Heart left ventricle (tissue), 13 donors: ENCODE measurements at regions not wholly inside any gene's neighbourhood (a gene's known extent, or its start where the extent isn't known, plus 50 kb on each side); places are given as distances from the start of the nearest gene placed in this dataset.

Experiments
- CTCF ChIP-seq, 12 donors: fragments of 200-600 bp; sonication (generic) in 4 of 12; IDR thresholded peaks; one replicate each; pipeline versions ENCODE4 v1.5.0 to v1.8.0; 2018 to 2022; ENCODE audit warnings: antibody characterized with exemption in 12 of 12, mild to moderate bottlenecking in 5 of 12
- POLR2A ChIP-seq, 2 donors: fragments of 450-650 bp; IDR thresholded peaks; one replicate each; pipeline ENCODE4 v1.6.1; 2017; ENCODE audit warnings: antibody characterized with exemption in 2 of 2, mild to moderate bottlenecking in 2 of 2, moderate library complexity in 2 of 2
- donor health status: ischemic (EF 13 %, LVEDD 7.1; RV severe dilation, severe dysfunction).
- donor health status: DM: no; HTN: yes; CAD: no.
- donor health status: DM: no; HTN: no; CAD: no.
- donor health status: ischemic (EF 25% LVEDD 6.9; RV normal size, moderate dysfunction).
- donor health status: ischemic (EF 25% LVEDD 5.7; RV mildly dilated, moderate dysfunction).
- donor health status: ischemic (EF 35%, LVEDD 5.7; RV mildly dilated, moderate dysfunction).
- donor health status: nonischemic (EF 11% LVEDD 7.7; RV severe dilation, severe dysfunction).
- donor health status: DM: yes; HTN: yes; CAD: no.
- donor health status: PGD.
- donor health status: ischemic (EF 29% LVEDD 5.4; RV normal size, mild dysfunction).
- donor health status: nonischemic (EF 23%, LVEDD 6.1; RV moderate dilation, normal function).

- no peak for TF ChIP-seq CTCF (IDR thresholded peaks at IDR 0.05)
- no peak for TF ChIP-seq POLR2A (IDR thresholded peaks at IDR 0.05)
Measured at GRCh38 chr3:110093812-110094401, 756.6 kb upstream of the DPPA4 start.
